Upper lobe of left lung (tissue), 6 donors: ENCODE measurements at regions not wholly inside any gene's neighbourhood (a gene's known extent, or its start where the extent isn't known, plus 50 kb on each side); places are given as distances from the start of the nearest gene placed in this dataset.

ENCODE experiments used
- ATAC-seq, 2 donors: fragments of 200-7000 bp; cut with Tn5 transposase; one replicate each; pipeline ENCODE4 v1.9.1; 2022; ENCODE audit warnings: mild to moderate bottlenecking in 2 of 2, moderate library complexity in 2 of 2; ENCODE audit not compliant: low FRiP score in 2 of 2
- DNase-seq, 2 donors: peaks; one replicate each; pipeline ENCODE4 v3.0.0-alpha.2; 2019 to 2020
- H3K27ac ChIP-seq, 4 donors: fragments of 200-600 bp; sonication (generic); one replicate each; pipeline ENCODE4 v1.5.1; 2016 to 2019
- H3K27me3 ChIP-seq, 4 donors: fragments of 200-600 bp; sonication (generic); one replicate each; pipeline ENCODE4 v1.5.1; 2017 to 2019
- H3K36me3 ChIP-seq, 4 donors: fragments of 200-600 bp; sonication (generic); one replicate each; pipeline ENCODE4 v1.5.1; 2016 to 2019
- H3K4me1 ChIP-seq, 4 donors: fragments of 200-600 bp; sonication (generic); one replicate each; pipeline ENCODE4 v1.5.1; 2018 to 2019
- H3K4me3 ChIP-seq, 4 donors: fragments of 200-600 bp; sonication (generic); one replicate each; pipeline ENCODE4 v1.5.1; 2017 to 2019; ENCODE audit warnings: mild to moderate bottlenecking in 2 of 4, moderate library complexity in 1 of 4
- H3K9me3 ChIP-seq, 4 donors: fragments of 200-600 bp; sonication (generic); one replicate each; pipeline ENCODE4 v1.5.1; 2018 to 2019
- CTCF ChIP-seq, 6 experiments: fragments of 450-650 bp in 4 of 6; fragments of 200-600 bp in 2 of 6; sonication (generic) in 2 of 6; IDR thresholded peaks; one replicate each; pipeline ENCODE4 v1.5.1; 2016 to 2019; ENCODE audit warnings: antibody characterized with exemption in 6 of 6
- EP300 ChIP-seq, 4 donors: sonication (generic); formaldehyde crosslinking; IDR thresholded peaks; one replicate each; pipeline ENCODE4 v1.5.1; 2017; ENCODE audit warnings: antibody characterized with exemption in 4 of 4, control low read depth in 2 of 4
- POLR2A ChIP-seq, 4 donors: fragments of 450-650 bp; IDR thresholded peaks; one replicate each; pipeline ENCODE4 v1.5.1; 2016 to 2017; ENCODE audit warnings: antibody characterized with exemption in 4 of 4, mild to moderate bottlenecking in 2 of 4
- POLR2AphosphoS5 ChIP-seq, 2 donors: sonication (generic); formaldehyde crosslinking; IDR thresholded peaks; one replicate each; pipeline ENCODE4 v1.5.1; 2017; ENCODE audit warnings: antibody characterized with exemption in 2 of 2
- WGBS, 2 donors: methylation state at CpG; one replicate each; pipeline ENCODE4 v1.1.5; 2017 to 2018; 5-methylcytosine and 5-hydroxymethylcytosine counted together
- donor health status: DM: no; HTN: no; CAD: no; lungs with moderate emphysema.
- donor health status: DM: no; HTN: yes; CAD: no; lungs with severe emphysema.

- no peak overlapping the region for H3K27ac ChIP-seq
- no peak overlapping the region for H3K4me3 ChIP-seq
- TF ChIP-seq POLR2A (IDR thresholded peaks at IDR 0.05) = no peak
- no peak for TF ChIP-seq CTCF (IDR thresholded peaks at IDR 0.05)
- TF ChIP-seq EP300 (IDR thresholded peaks at IDR 0.05) = no peak
- TF ChIP-seq POLR2AphosphoS5 (IDR thresholded peaks at IDR 0.05) = no peak
- peak in 1 of 2 donors; percentile 20 for ATAC-seq
- WGBS, 2 donors = 77 to 80% methylated on average over 1 to 15 of the region's 15 CpGs
- H3K27me3 ChIP-seq = no peaks in the 10 kb centered on the region
- H3K36me3 ChIP-seq = no peaks in the 10 kb centered on the region
- H3K4me1 ChIP-seq = no peaks in the 10 kb centered on the region
- no peak for DNase-seq
- no peaks in the 10 kb centered on the region for H3K9me3 ChIP-seq
Observed at GRCh38 chr10:42970451-42971250, 106.2 kb upstream of the RET start.

- ATAC-seq = peak in 1 of 2 donors; percentile 16
- Histone ChIP-seq H3K9me3 (no peaks in the 10 kb centered on the region), H3K27me3 (no peaks in the 10 kb centered on the region), H3K4me1 (no peaks in the 10 kb centered on the region), H3K36me3 (no peaks in the 10 kb centered on the region), H3K27ac (no peak overlapping the region), H3K4me3 (no peak overlapping the region)
- TF ChIP-seq CTCF (IDR thresholded peaks at IDR 0.05) = no peak
- TF ChIP-seq EP300 (IDR thresholded peaks at IDR 0.05) = no peak
- TF ChIP-seq POLR2AphosphoS5 (IDR thresholded peaks at IDR 0.05) = no peak
- no peak for TF ChIP-seq POLR2A (IDR thresholded peaks at IDR 0.05)
- DNase-seq = no peak
- 74 to 86% methylated on average over 4 of the region's 4 CpGs for WGBS, 2 donors
Observed at GRCh38 chr10:42971251-42971599, 105.6 kb upstream of the RET start.

GRCh38 chr10:42972946-42973345 is 103.9 kb upstream of the RET start:
- Histone ChIP-seq H3K27ac (no peak overlapping the region), H3K27me3 (no peaks in the 10 kb centered on the region), H3K4me1 (no peaks in the 10 kb centered on the region), H3K9me3 (no peaks in the 10 kb centered on the region), H3K36me3 (no peaks in the 10 kb centered on the region), H3K4me3 (no peak overlapping the region)
- peak in 1 of 2 donors; percentile 2 for DNase-seq
- no peak for ATAC-seq
- TF ChIP-seq EP300 (IDR thresholded peaks at IDR 0.05) = no peak
- TF ChIP-seq CTCF (IDR thresholded peaks at IDR 0.05) = no peak
- no peak for TF ChIP-seq POLR2A (IDR thresholded peaks at IDR 0.05)
- no peak for TF ChIP-seq POLR2AphosphoS5 (IDR thresholded peaks at IDR 0.05)
- 53 to 59% methylated on average over 6 of the region's 6 CpGs for WGBS, 2 donors

GRCh38 chr10:42973411-42973810 is 103.5 kb upstream of the RET start:
- Histone ChIP-seq H3K27ac (no peak overlapping the region), H3K4me3 (no peak overlapping the region), H3K4me1 (no peaks in the 10 kb centered on the region), H3K9me3 (no peaks in the 10 kb centered on the region), H3K36me3 (no peaks in the 10 kb centered on the region), H3K27me3 (no peaks in the 10 kb centered on the region)
- ATAC-seq (no peak), DNase-seq (peak in 1 of 2 donors; percentile 14)
- TF ChIP-seq POLR2A (IDR thresholded peaks at IDR 0.05) (no peak), EP300 (IDR thresholded peaks at IDR 0.05) (no peak), POLR2AphosphoS5 (IDR thresholded peaks at IDR 0.05) (no peak), CTCF (IDR thresholded peaks at IDR 0.05) (no peak)
- WGBS, 2 donors = 82 to 87% methylated on average over 6 of the region's 6 CpGs
